GM21529 (cell line): ENCODE measurements at regions not wholly inside any gene's neighbourhood (a gene's known extent, or its start where the extent isn't known, plus 50 kb on each side); places are given as distances from the start of the nearest gene placed in this dataset.
"Not testable (repeated sequence)": the region's sequence is repeated elsewhere in the genome, so short reads cannot be mapped to it uniquely, and the experiment has no call there.

Experiments used
- ATAC-seq: cut with Tn5 transposase; IDR thresholded peaks from one replicate; pipeline ENCODE4 v1.9.1; 2021; ENCODE audit not compliant: unreplicated experiment

GRCh38 chr17:20731131-20731530, 151.6 kb downstream of the CDRT15L2 start:
- ATAC-seq = not testable (repeated sequence)

- ATAC-seq = no peak
These were observed 154.4 kb downstream of the CDRT15L2 start for GRCh38 chr17:20733923-20734322.

GRCh38 chr17:20735796-20736195, 156.3 kb downstream of the CDRT15L2 start:
- ATAC-seq = no peak

- not testable (repeated sequence) for ATAC-seq
These were observed 158.1 kb downstream of the CDRT15L2 start for GRCh38 chr17:20737636-20738035.

GRCh38 chr17:20771104-20771503, 191.6 kb downstream of the CDRT15L2 start:
- ATAC-seq = no peak

DNA sequence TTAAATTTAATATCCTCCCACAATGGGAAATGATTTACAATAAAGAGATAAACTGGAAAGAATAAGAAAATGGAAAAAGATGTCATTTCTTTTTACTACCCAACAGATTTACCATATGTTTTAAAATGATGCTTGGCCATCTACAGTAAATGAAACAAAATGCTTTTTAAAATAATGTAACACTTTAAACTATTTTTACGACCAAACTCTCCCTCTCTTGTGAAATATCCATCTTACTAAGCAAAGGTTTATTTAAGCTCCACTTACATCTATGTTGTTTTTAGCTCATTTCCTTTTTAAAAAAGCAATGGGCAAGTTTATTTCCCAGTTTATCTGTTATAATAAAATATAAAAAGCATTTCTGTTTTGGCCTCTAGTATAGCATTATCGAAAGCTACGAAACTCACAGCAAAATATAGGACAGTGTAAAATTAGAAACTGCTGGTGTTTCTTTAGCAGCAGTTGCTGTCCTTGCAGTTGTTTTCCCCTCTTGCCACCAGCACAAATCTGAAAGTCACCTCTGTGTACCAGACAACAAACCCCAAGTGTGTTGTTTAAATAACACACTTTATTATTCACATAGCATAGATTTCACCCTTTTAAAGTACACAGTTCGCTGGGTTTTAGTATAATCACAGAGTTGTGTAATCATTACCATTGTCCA, 195.1 kb downstream of the CDRT15L2 start:
- ATAC-seq = no peak

DNA sequence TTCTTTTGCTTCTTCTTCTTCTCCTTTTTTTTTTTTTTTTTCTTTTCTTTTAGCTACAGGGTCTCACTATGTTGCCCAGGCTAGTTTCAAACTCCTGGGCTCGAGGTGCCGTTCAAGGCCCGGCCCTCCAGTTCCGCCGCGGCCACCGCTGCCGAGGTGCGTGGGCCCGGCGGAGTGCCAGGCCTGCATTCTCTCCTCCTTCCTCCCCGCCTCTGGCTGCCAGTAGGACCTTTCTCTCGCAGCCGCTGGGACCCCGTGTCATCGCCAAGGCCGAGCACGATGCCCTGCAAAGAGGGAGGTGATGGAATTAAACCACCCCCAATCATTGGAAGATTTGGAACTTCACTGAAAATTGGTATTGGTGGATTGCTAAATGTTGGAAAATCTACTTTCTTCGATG, 195.8 kb downstream of the CDRT15L2 start:
- ATAC-seq = no peak

DNA sequence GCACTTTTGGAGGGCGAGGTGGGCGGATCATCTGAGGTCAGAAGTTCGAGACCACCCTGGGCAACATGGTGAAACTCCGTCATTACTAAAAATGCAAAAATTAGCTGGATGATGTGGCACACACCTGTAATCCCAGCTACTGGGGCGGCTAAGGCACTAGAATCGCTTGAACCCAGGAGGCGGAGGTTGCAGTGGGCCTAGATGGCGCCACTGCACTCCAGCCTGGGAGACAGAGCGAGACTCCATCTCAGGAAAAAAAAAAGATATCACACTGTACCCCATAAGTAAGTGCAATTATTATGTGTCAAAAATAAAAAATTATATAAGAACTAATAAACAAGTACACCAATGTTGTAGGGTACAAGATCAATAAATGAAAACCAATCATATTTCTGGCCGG, 200.0 kb downstream of the CDRT15L2 start:
- ATAC-seq = no peak

DNA sequence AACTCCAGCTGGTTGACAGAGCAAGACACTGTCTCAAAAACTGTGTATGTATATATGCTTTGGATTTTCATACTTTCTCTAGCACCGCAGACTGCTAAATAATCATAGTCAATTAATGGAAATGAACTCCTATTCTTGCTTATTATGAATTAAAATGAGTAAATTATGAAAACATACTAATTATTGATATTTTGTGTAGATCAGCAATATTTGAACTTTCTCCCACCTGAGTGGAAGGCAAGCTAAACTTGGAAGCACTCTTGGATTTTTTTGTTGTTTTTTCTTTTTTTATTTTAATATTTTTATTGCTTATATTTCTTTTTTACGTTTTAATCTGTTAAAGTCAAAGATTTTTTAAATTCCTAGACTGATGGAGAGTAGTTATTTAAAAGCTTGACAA, 201.7 kb downstream of the CDRT15L2 start:
- ATAC-seq = no peak

DNA sequence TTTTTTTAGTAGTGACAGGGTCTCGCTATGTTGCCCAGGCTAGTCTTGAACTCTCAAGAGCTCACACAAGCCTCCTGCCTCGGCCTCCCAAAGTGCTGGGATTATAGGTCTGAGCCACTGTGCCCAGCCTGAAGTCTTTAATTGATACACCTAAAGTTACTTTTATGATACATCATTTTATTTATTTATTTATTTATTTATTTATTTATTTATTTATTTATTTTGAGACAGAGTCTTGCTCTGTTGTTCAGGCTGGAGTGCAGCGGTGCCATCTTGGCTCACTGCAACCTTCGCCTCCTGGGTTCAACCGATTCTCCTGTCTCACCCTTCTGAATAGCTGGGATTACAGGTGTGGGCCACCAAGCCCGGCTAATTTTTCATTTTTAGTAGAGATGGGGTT, 202.3 kb downstream of the CDRT15L2 start:
- ATAC-seq = not testable (repeated sequence)

DNA sequence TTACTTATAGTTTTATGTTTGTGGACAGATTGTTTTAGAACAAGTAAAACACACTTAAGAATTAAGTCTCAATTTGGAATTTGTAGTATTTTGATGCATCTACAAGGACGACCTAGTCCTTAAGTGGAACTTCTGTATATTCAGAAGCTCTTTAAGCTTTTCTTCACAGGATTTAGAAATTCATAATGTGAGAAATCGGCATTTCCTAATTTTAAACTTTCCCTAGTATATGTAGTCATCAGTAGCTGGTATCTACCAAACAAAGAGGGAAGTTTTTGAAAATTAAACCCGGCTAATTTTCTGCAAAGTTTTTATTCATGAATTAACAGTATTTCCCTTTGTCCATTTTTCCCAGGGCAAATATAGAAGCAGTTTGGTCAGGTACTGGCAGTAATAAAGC, 203.6 kb downstream of the CDRT15L2 start:
- ATAC-seq = no peak

DNA sequence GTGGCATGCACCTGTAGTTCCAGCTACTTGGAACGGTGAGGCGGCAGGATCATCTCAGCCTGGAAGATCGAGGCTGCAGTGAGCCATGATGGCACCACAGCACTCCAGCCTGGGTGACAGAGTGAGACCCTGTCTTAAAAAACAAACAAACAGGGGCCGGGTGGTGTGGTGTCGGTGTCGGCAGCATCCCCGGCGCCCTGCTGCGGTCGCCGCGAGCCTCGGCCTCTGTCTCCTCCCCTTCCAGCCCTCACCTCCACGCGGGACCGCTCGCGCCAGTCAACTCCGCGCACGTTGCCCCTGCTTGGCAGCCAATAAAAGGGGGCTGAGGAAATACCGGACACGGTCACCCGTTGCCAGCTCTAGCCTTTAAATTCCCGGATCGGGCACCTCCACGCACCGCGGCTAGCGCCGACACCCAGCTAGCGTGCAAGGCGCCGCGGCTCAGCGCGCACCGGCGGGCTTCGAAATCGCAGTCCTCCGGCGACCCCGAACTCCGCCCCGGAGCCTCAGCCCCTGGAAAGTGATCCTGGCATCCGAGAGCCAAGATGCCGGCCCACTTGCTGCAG, 204.7 kb downstream of the CDRT15L2 start:
- ATAC-seq = no peak

GRCh38 chr17:20787281-20787680, 207.8 kb downstream of the CDRT15L2 start:
- ATAC-seq = no peak

- no peak for ATAC-seq
These were observed 212.1 kb downstream of the CDRT15L2 start for GRCh38 chr17:20791626-20792025.

- ATAC-seq = not testable (repeated sequence)
These were observed 215.0 kb downstream of the CDRT15L2 start for GRCh38 chr17:20794532-20794931.

DNA sequence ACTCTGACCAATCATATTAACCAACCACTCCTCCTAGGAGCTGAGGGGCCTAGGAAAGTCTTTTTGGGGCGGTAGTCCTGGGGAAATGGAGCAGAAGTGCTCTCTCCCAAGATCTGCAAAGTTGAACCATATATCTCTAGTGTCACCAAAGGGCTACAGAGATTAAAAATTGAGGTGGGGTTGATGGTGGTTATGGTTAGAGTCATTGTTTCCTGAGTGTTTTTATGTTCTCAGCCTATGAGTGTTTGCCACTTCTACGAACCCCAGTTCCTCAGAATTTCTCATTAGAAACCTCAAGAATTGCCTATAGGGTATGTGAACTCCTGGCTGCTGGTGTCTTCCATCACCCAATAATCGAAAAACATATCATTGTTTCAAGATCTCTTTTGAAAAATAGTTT, 217.8 kb downstream of the CDRT15L2 start:
- no peak for ATAC-seq

- no peak for ATAC-seq
These were observed 220.6 kb downstream of the CDRT15L2 start for GRCh38 chr17:20800146-20800545.

- ATAC-seq = no peak
These were observed 226.2 kb downstream of the CDRT15L2 start for GRCh38 chr17:20805751-20806150.

DNA sequence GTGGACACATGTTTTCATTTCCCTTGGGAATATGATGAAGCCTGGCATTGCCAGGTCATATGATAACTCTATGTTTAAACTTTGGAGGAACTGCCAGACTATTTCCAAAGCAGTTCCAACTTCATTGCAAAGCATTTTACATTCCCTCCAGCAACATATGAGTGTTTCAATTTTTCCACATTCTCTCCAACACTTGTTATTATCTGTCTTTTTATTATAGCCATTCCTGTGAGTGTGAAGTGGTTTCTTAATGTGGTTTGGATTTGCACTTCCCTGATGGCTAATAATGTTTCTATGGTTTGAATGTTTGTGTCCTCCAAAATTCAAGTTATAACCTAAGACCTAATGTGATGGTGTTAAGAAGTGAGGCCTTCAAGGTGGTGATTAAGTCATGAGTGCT, 228.0 kb downstream of the CDRT15L2 start:
- not testable (repeated sequence) for ATAC-seq

GRCh38 chr17:20815410-20815809, 227.4 kb downstream of the USP22 start:
- not testable (repeated sequence) for ATAC-seq

GRCh38 chr17:20823905-20824304, 218.9 kb downstream of the USP22 start:
- ATAC-seq = no peak

DNA sequence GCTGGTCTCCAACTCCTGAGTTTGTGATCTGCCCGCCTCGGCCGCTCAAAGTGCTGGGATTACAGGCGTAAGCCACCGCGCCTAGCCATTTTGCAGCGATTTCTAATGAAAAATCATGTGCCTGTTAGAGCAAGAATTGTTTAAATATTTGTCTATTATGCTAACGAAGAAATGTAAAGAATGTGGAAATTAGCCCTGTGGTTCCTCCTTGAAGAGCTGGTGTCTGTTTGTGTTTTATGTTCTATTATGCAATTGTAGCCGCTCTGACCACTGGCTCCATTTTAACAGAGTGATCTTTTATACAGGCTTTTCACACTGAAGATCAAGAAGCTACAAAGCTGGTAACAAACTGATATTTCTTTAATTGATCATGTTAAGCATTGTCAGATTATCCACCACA, 217.3 kb downstream of the USP22 start:
- no peak for ATAC-seq

GRCh38 chr17:20840453-20840852, 202.4 kb downstream of the USP22 start:
- not testable (repeated sequence) for ATAC-seq
